Spleen (tissue), 11 donors: ENCODE measurements at regions not wholly inside any gene's neighbourhood (a gene's known extent, or its start where the extent isn't known, plus 50 kb on each side); places are given as distances from the start of the nearest gene placed in this dataset.

Experiments used
- DNase-seq: peaks from one replicate; pipeline ENCODE4 v3.0.0-alpha.2; 2020
- H3K27ac ChIP-seq, 8 donors: fragments of 200-600 bp; sonication (generic) in 7 of 8; 1 replicate in 4 of 8; 2 replicates in 4 of 8; pipeline versions ENCODE4 v1.5.0 to v1.8.0; 2016 to 2021; ENCODE audit warnings: inconsistent platforms in 4 of 8, mild to moderate bottlenecking in 4 of 8, moderate library complexity in 1 of 8
- H3K27me3 ChIP-seq, 7 donors: fragments of 200-600 bp; sonication (generic) in 6 of 7; replicated peaks in 1 of 7; 1 replicate in 4 of 7; 2 replicates in 3 of 7; pipeline versions ENCODE4 v1.5.0 to v1.8.0; 2016 to 2021; ENCODE audit warnings: inconsistent platforms in 3 of 7, mild to moderate bottlenecking in 1 of 7
- H3K36me3 ChIP-seq, 6 donors: fragments of 200-600 bp; sonication (generic) in 5 of 6; 1 replicate in 4 of 6; 2 replicates in 2 of 6; pipeline versions ENCODE4 v1.5.0 to v1.8.0; 2016 to 2021; ENCODE audit warnings: inconsistent platforms in 2 of 6
- H3K4me1 ChIP-seq, 6 donors: fragments of 200-600 bp; sonication (generic) in 5 of 6; 1 replicate in 3 of 6; 2 replicates in 3 of 6; pipeline versions ENCODE4 v1.5.0 to v1.8.0; 2016 to 2021; ENCODE audit warnings: inconsistent platforms in 3 of 6
- H3K4me3 ChIP-seq, 8 donors: fragments of 200-600 bp; sonication (generic) in 7 of 8; 1 replicate in 4 of 8; 2 replicates in 4 of 8; pipeline versions ENCODE4 v1.5.0 to v1.8.0; 2016 to 2021; ENCODE audit warnings: inconsistent platforms in 4 of 8, mild to moderate bottlenecking in 4 of 8, moderate library complexity in 2 of 8
- H3K9me3 ChIP-seq, 8 donors: fragments of 200-600 bp; sonication (generic) in 7 of 8; 1 replicate in 4 of 8; 2 replicates in 4 of 8; pipeline versions ENCODE4 v1.5.0 to v1.8.0; 2016 to 2021; ENCODE audit warnings: inconsistent platforms in 4 of 8
- POLR2A ChIP-seq, 3 donors: fragments of 450-650 bp; IDR thresholded peaks; one replicate each; pipeline ENCODE4 v1.5.1; 2017; ENCODE audit warnings: antibody characterized with exemption in 3 of 3, mild to moderate bottlenecking in 1 of 3
- POLR2AphosphoS5 ChIP-seq, 3 donors: sonication (generic); formaldehyde crosslinking; IDR thresholded peaks; one replicate each; pipeline ENCODE4 v1.5.1; 2017; ENCODE audit warnings: antibody characterized with exemption in 3 of 3
- WGBS, 5 donors: extraction: QIAGEN DNeasy Blood & Tissue Kit in 3 of 5; methylation state at CpG; one replicate each; pipeline versions ENCODE4 v1.1.5 to v1.1.7; 2013 to 2018; 5-methylcytosine and 5-hydroxymethylcytosine counted together
- intact Hi-C: fragments of 100-400 bp; cut with DNase I; formaldehyde crosslinking; loops from one replicate; pipeline ENCODE4 v1.15.0; 2023; ENCODE audit warnings: low total_unique reads
- TF ChIP-seq, protein P1 (sequence below), 11 experiments: fragments of 200-600 bp in 7 of 11; fragments of 450-650 bp in 4 of 11; sonication (generic) in 4 of 11; IDR thresholded peaks in 8 of 11; conservative IDR thresholded peaks in 3 of 11; 1 replicate in 7 of 11; 2 replicates in 4 of 11; pipeline versions ENCODE4 v1.4.0 to v1.8.0; 2016 to 2021; ENCODE audit warnings: antibody characterized with exemption in 11 of 11, inconsistent platforms in 4 of 11, mild to moderate bottlenecking in 1 of 11
- donor health status: healthy with polysubstance abuse.
- donor health status: DM: no; HTN: no; CAD: no; lungs with moderate emphysema.
- donor health status: DM: no; HTN: no; CAD: no.
- donor health status: Bipolar disorder and iron deficiency.
- donor health status: healthy.
- donor health status: DM: no; HTN: no; CAD: no.
- donor health status: DM: yes; HTN: yes; CAD: no.

GRCh38 chrX:56066016-56066415 lies 166.1 kb upstream of the KLF8 start:
- Histone ChIP-seq H3K27me3 (no peaks in the 10 kb centered on the region), H3K27ac (peak overlapping the region in 3 of 8 donors; percentile 13 to 62 (median 45)), H3K36me3 (no peaks in the 10 kb centered on the region), H3K4me1 (peaks cover 0 to 27% (median 0%) of the 10 kb centered on the region in 6 donors), H3K9me3 (peaks cover 0 to 46% (median 23%) of the 10 kb centered on the region in 8 donors), H3K4me3 (no peak overlapping the region)
- WGBS, 5 donors: 39 to 45% (median 41%) methylated on average over 2 of the region's 2 CpGs; no CpG with 5 or more reads in 1 of the 5 donors
- DNase-seq: peak; percentile 75
- TF ChIP-seq POLR2A (IDR thresholded peaks at IDR 0.05) (no peak), POLR2AphosphoS5 (IDR thresholded peaks at IDR 0.05) (peak in 2 of 3 donors; percentile 21 to 53)
- intact Hi-C loops: no loop called here

GRCh38 chrX:56068274-56068758 lies 163.8 kb upstream of the KLF8 start:
- Histone ChIP-seq H3K27me3 (no peaks in the 10 kb centered on the region), H3K4me1 (peaks cover 0 to 27% (median 0%) of the 10 kb centered on the region in 6 donors), H3K4me3 (no peak overlapping the region), H3K9me3 (peaks cover 0 to 26% (median 12%) of the 10 kb centered on the region in 8 donors), H3K36me3 (no peaks in the 10 kb centered on the region), H3K27ac (peak overlapping the region in 5 of 8 donors; percentile 23 to 74 (median 47))
- intact Hi-C loops: no loop called here
- peak; percentile 82 for DNase-seq
- WGBS, 5 donors: 14 to 45% (median 27%) methylated on average over 4 of the region's 4 CpGs; no CpG with 5 or more reads in 1 of the 5 donors
- TF ChIP-seq POLR2A (IDR thresholded peaks at IDR 0.05) (no peak), POLR2AphosphoS5 (IDR thresholded peaks at IDR 0.05) (peak in 2 of 3 donors; percentile 66 to 70)
- TF ChIP-seq, protein P1, sequence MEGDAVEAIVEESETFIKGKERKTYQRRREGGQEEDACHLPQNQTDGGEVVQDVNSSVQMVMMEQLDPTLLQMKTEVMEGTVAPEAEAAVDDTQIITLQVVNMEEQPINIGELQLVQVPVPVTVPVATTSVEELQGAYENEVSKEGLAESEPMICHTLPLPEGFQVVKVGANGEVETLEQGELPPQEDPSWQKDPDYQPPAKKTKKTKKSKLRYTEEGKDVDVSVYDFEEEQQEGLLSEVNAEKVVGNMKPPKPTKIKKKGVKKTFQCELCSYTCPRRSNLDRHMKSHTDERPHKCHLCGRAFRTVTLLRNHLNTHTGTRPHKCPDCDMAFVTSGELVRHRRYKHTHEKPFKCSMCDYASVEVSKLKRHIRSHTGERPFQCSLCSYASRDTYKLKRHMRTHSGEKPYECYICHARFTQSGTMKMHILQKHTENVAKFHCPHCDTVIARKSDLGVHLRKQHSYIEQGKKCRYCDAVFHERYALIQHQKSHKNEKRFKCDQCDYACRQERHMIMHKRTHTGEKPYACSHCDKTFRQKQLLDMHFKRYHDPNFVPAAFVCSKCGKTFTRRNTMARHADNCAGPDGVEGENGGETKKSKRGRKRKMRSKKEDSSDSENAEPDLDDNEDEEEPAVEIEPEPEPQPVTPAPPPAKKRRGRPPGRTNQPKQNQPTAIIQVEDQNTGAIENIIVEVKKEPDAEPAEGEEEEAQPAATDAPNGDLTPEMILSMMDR (IDR thresholded peaks at IDR 0.05 in 8 of 11, conservative IDR thresholded peaks at IDR 0.05 in 3 of 11): no peak

DNA sequence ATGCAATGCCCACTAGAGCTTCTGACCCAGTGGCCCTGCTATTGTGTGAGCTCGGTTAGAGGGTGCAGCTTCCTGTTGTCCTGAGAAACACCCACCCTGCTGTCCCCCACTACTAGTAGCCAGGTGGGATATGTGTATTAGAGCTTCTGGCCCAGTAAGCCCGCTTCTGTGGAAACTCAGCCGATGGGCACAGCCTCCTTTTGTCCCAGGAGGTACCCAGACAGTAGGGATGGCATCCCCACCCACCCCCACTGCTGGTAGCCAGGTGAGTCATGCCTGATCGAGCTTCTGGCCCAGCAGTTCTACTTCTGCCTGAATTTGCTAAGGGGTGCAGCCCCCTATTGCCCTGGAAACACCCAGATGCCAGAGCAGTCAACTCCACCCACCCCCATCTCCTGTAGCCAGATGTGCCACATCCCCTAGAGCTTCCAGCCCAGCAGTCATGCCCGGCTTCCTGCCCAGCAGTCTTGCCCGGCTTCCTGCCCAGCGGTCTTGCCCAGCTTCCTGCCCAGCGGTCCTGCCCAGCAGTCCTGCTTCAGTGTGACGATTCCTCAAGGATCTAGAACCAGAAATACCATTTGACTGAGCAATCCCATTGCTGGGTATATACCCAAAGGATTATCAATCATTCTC lies 162.7 kb upstream of the KLF8 start:
- H3K27ac ChIP-seq: peak overlapping the region in 5 of 8 donors; percentile 23 to 74 (median 47)
- no peaks in the 10 kb centered on the region for H3K27me3 ChIP-seq
- intact Hi-C loops: no loop called here
- no peak overlapping the region for H3K4me3 ChIP-seq
- 58 to 72% (median 66%) methylated on average over 6 to 9 of the region's 9 CpGs for WGBS, 5 donors
- no peaks in the 10 kb centered on the region for H3K36me3 ChIP-seq
- TF ChIP-seq POLR2AphosphoS5 (IDR thresholded peaks at IDR 0.05): peak in 2 of 3 donors; percentile 8 to 41
- TF ChIP-seq, protein P1 (IDR thresholded peaks at IDR 0.05 in 8 of 11, conservative IDR thresholded peaks at IDR 0.05 in 3 of 11): no peak
- no peak for TF ChIP-seq POLR2A (IDR thresholded peaks at IDR 0.05)
- H3K9me3 ChIP-seq: peaks cover 0 to 15% (median 7%) of the 10 kb centered on the region in 8 donors
- peak; percentile 59 for DNase-seq
- H3K4me1 ChIP-seq: peaks cover 0 to 27% (median 0%) of the 10 kb centered on the region in 6 donors

- intact Hi-C loops: no loop called here
- no peaks in the 10 kb centered on the region for H3K36me3 ChIP-seq
- WGBS, 5 donors: 50 to 89% (median 83%) methylated on average over 2 of the region's 2 CpGs
- DNase-seq: no peak
- H3K4me3 ChIP-seq: no peak overlapping the region
- H3K27me3 ChIP-seq: no peaks in the 10 kb centered on the region
- H3K27ac ChIP-seq: no peak overlapping the region
- no peaks in the 10 kb centered on the region for H3K4me1 ChIP-seq
- TF ChIP-seq, protein P1 (IDR thresholded peaks at IDR 0.05 in 8 of 11, conservative IDR thresholded peaks at IDR 0.05 in 3 of 11): no peak
- no peak for TF ChIP-seq POLR2A (IDR thresholded peaks at IDR 0.05)
- TF ChIP-seq POLR2AphosphoS5 (IDR thresholded peaks at IDR 0.05): no peak
- H3K9me3 ChIP-seq: no peaks in the 10 kb centered on the region
Measured at GRCh38 chrX:56089376-56089775, 142.8 kb upstream of the KLF8 start.
